Colonic mucosa (tissue), 4 donors: ENCODE measurements at regions not wholly inside any gene's neighbourhood (a gene's known extent, or its start where the extent isn't known, plus 50 kb on each side); places are given as distances from the start of the nearest gene placed in this dataset.

Experiments
- DNase-seq: peaks from one replicate; pipeline ENCODE4 v3.0.0-alpha.2; 2020
- H3K27ac ChIP-seq: fragments of 200-600 bp; one replicate; pipeline ENCODE4 v1.8.0; 2021
- H3K27me3 ChIP-seq: fragments of 200-600 bp; one replicate; pipeline ENCODE4 v1.8.0; 2021
- H3K36me3 ChIP-seq: fragments of 200-600 bp; one replicate; pipeline ENCODE4 v1.8.0; 2021
- H3K4me1 ChIP-seq: fragments of 200-600 bp; one replicate; pipeline ENCODE4 v1.8.0; 2021; ENCODE audit warnings: mild to moderate bottlenecking
- H3K4me3 ChIP-seq: fragments of 200-600 bp; one replicate; pipeline ENCODE4 v1.8.0; 2021
- H3K9ac ChIP-seq, 2 donors: one replicate each; pipeline ENCODE4 v1.7.0; 2013; ENCODE audit warnings: control low read depth in 2 of 2, low read depth in 2 of 2, low read length in 2 of 2
- H3K9me3 ChIP-seq: fragments of 200-600 bp; one replicate; pipeline ENCODE4 v1.8.0; 2021
- CTCF ChIP-seq: fragments of 200-600 bp; IDR thresholded peaks from one replicate; pipeline ENCODE4 v1.8.0; 2022; ENCODE audit warnings: antibody characterized with exemption, mild to moderate bottlenecking
- intact Hi-C: fragments of 100-400 bp; cut with DNase I; formaldehyde crosslinking; loops from one replicate; pipeline ENCODE4 v1.14.1; 2022
- donor health status: healthy.
- donor health status: DM: no; HTN: no; CAD: no.
- donor health status: DM: no; HTN: no; CAD: no.

- Histone ChIP-seq H3K9me3 (no peaks in the 10 kb centered on the region), H3K9ac (no peak overlapping the region), H3K4me1 (no peaks in the 10 kb centered on the region), H3K4me3 (no peak overlapping the region), H3K36me3 (no peaks in the 10 kb centered on the region), H3K27ac (no peak overlapping the region), H3K27me3 (peaks cover 4% of the 10 kb centered on the region)
- DNase-seq: no peak
- TF ChIP-seq CTCF: no peak
- intact Hi-C loops: no loop called here
These were observed 74.8 kb downstream of the ZNF280B start for GRCh38 chr22:22433770-22434169.
